ENCODE measurements at regions not wholly inside any gene's neighbourhood (a gene's known extent, or its start where the extent isn't known, plus 50 kb on each side); places are given as distances from the start of the nearest gene placed in this dataset.
A peak's percentile ranks its signal among the peaks of the same experiment; 100 is the strongest.
"Not testable (repeated sequence)": the region's sequence is repeated elsewhere in the genome, so short reads cannot be mapped to it uniquely, and the experiment has no call there.

- in situ Hi-C loops (cut with MboI; ENCODE audit: low pct_unique_long_range_greater_than_20kb, low sequenced_read_pairs) = no loop called here
- DNase-seq = no peak
Observed at GRCh38 chr16:65409510-65409909, 287.6 kb upstream of the CDH11 start.

- DNase-seq = no peak
- in situ Hi-C loops (cut with MboI; ENCODE audit: low pct_unique_long_range_greater_than_20kb, low sequenced_read_pairs) = no loop called here
Observed at GRCh38 chr16:65406933-65407332, 285.1 kb upstream of the CDH11 start.

GRCh38 chr16:65406116-65406515 is 284.3 kb upstream of the CDH11 start:
- in situ Hi-C loops (cut with MboI; ENCODE audit: low pct_unique_long_range_greater_than_20kb, low sequenced_read_pairs) = no loop called here
- DNase-seq = no peak

GRCh38 chr16:65394281-65394680 is 272.4 kb upstream of the CDH11 start:
- no peak for DNase-seq
- in situ Hi-C loops (cut with MboI; ENCODE audit: low pct_unique_long_range_greater_than_20kb, low sequenced_read_pairs) = no loop called here

- in situ Hi-C loops (cut with MboI; ENCODE audit: low pct_unique_long_range_greater_than_20kb, low sequenced_read_pairs) = no loop called here
- no peak for DNase-seq
Observed at GRCh38 chr16:65392806-65393565, 271.1 kb upstream of the CDH11 start.

- in situ Hi-C loops (cut with MboI; ENCODE audit: low pct_unique_long_range_greater_than_20kb, low sequenced_read_pairs) = no loop called here
- DNase-seq = no peak
Observed at GRCh38 chr16:65388592-65388991, 266.7 kb upstream of the CDH11 start.

GRCh38 chr16:65386672-65387071 is 264.8 kb upstream of the CDH11 start:
- DNase-seq = no peak
- in situ Hi-C loops (cut with MboI; ENCODE audit: low pct_unique_long_range_greater_than_20kb, low sequenced_read_pairs) = no loop called here

GRCh38 chr16:65384441-65384840 is 262.6 kb upstream of the CDH11 start:
- in situ Hi-C loops (cut with MboI; ENCODE audit: low pct_unique_long_range_greater_than_20kb, low sequenced_read_pairs) = no loop called here
- DNase-seq = no peak

GRCh38 chr16:65377195-65377594 is 255.3 kb upstream of the CDH11 start:
- DNase-seq = no peak
- in situ Hi-C loops (cut with MboI; ENCODE audit: low pct_unique_long_range_greater_than_20kb, low sequenced_read_pairs) = no loop called here

- in situ Hi-C loops (cut with MboI; ENCODE audit: low pct_unique_long_range_greater_than_20kb, low sequenced_read_pairs) = no loop called here
Observed at GRCh38 chr16:65376601-65377000, 254.7 kb upstream of the CDH11 start.

GRCh38 chr16:65375651-65376050 is 253.8 kb upstream of the CDH11 start:
- no peak for DNase-seq
- in situ Hi-C loops (cut with MboI; ENCODE audit: low pct_unique_long_range_greater_than_20kb, low sequenced_read_pairs) = no loop called here

More at GRCh38 chr16:65376601-65377000, 254.7 kb upstream of the CDH11 start:
- no peak for DNase-seq

GRCh38 chr16:65373097-65373496 is 251.2 kb upstream of the CDH11 start:
- in situ Hi-C loops (cut with MboI; ENCODE audit: low pct_unique_long_range_greater_than_20kb, low sequenced_read_pairs) = no loop called here
- peak; percentile 47 for DNase-seq

- in situ Hi-C loops (cut with MboI; ENCODE audit: low pct_unique_long_range_greater_than_20kb, low sequenced_read_pairs) = no loop called here
- peak; percentile 1 for DNase-seq
Observed at GRCh38 chr16:65372171-65372570, 250.3 kb upstream of the CDH11 start.

- in situ Hi-C loops (cut with MboI; ENCODE audit: low pct_unique_long_range_greater_than_20kb, low sequenced_read_pairs) = no loop called here
- no peak for DNase-seq
Observed at GRCh38 chr16:65365732-65366715, 244.2 kb upstream of the CDH11 start.

- DNase-seq; in situ Hi-C loops (cut with MboI; ENCODE audit: low pct_unique_long_range_greater_than_20kb, low sequenced_read_pairs): not testable (repeated sequence)
Observed at GRCh38 chr16:65356721-65357120, 234.9 kb upstream of the CDH11 start.

GRCh38 chr16:65355706-65356105 is 233.8 kb upstream of the CDH11 start:
- in situ Hi-C loops (cut with MboI; ENCODE audit: low pct_unique_long_range_greater_than_20kb, low sequenced_read_pairs) = no loop called here
- DNase-seq = no peak

GRCh38 chr16:65353183-65353582 is 231.3 kb upstream of the CDH11 start:
- in situ Hi-C loops (cut with MboI; ENCODE audit: low pct_unique_long_range_greater_than_20kb, low sequenced_read_pairs) = no loop called here
- DNase-seq = no peak

GRCh38 chr16:65349626-65350025 is 227.8 kb upstream of the CDH11 start:
- no peak for DNase-seq
- in situ Hi-C loops (cut with MboI; ENCODE audit: low pct_unique_long_range_greater_than_20kb, low sequenced_read_pairs) = no loop called here

GRCh38 chr16:65343556-65343955 is 221.7 kb upstream of the CDH11 start:
- no peak for DNase-seq
- in situ Hi-C loops (cut with MboI; ENCODE audit: low pct_unique_long_range_greater_than_20kb, low sequenced_read_pairs) = no loop called here

- no peak for DNase-seq
- in situ Hi-C loops (cut with MboI; ENCODE audit: low pct_unique_long_range_greater_than_20kb, low sequenced_read_pairs) = no loop called here
Observed at GRCh38 chr16:65342231-65342866, 220.5 kb upstream of the CDH11 start.
